Stimulated activated CD8-positive, alpha-beta memory T cell treated with anti-CD3 and anti-CD28 coated beads, Interleukin-4, amount 100 ng/mL, for 1 hour (primary cell): ENCODE measurements at regions not wholly inside any gene's neighbourhood (a gene's known extent, or its start where the extent isn't known, plus 50 kb on each side); places are given as distances from the start of the nearest gene placed in this dataset.

Experiments
- DNase-seq, 2 donors: peaks; one replicate each; pipeline ENCODE4 v3.0.0-alpha.2; 2020; ENCODE audit warnings: low read depth in 2 of 2, low spot score in 1 of 2

DNA sequence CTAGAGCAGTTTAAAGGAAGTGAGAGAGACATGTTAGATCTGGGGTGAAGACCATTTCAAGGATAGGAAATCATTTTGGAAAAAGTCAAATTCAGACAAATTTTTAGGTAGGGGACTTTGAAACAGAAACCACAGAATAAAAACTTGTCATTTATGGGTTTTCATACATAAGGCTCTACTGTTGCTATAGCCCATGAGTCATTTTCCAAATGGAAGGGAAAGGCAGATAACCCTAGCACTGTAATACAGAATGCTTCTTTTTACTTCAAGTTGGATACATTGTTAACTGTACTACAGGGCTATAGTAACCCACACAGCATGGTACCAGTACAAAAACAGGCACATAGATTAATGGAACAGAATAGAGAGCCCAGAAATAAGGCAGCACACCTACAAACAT is 455.4 kb downstream of the EBF1 start:
- no peak for DNase-seq

DNA sequence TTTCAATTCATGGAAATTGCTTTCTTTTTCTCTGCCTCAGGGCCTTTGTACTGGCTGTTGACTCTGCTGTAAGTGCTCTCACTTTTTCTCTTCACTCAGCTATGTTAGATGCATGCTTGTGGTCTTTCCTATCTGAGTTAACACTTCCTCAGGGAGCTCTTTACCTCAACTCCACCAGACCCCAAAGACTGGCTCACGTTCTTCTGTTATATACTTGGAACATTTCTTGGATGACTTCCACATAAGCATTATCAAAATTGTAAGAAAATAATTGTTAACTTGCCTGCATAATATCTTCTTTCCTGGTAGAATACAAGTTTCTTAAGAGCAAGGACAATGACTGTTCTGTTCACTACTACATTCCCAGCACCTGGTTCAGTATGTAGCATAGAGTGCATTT is 455.9 kb downstream of the EBF1 start:
- no peak for DNase-seq

DNA sequence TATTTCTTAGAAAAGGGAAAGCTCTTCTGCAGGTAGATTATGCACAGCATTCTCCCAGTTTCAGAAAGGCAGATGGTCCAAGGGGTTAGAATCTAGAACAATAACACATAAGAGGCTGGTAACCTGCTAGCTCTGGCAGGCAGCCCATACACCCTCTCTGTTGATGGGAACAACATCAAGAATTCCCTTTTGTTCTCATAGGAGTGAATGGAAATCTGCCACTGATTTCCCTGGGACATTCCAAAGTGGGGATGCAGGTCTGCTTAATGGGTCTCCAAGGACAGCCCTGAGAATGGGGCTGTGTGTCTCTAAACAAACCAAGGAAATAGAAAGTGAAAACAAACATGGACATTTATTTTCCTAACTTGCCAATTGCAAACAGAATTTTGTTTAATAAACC is 456.8 kb downstream of the EBF1 start:
- no peak for DNase-seq

DNA sequence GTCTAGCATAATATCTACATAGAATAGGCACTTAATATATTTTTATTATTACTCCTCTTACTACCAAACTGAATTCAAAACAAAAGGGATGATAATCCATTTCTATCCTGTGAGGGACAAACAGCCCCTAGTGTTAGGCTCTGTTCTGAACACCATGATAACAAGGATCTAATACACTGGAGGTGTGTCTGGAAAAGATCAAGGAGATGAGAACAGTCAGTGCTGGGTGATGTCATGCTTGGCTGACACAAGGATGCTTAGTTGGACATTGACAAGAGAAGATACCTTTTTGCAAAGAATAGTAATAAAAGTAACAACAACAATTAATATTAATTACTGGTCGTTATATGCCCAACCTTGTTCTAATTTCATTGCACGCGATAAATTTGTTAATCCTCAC is 458.7 kb downstream of the EBF1 start:
- DNase-seq = no peak

DNA sequence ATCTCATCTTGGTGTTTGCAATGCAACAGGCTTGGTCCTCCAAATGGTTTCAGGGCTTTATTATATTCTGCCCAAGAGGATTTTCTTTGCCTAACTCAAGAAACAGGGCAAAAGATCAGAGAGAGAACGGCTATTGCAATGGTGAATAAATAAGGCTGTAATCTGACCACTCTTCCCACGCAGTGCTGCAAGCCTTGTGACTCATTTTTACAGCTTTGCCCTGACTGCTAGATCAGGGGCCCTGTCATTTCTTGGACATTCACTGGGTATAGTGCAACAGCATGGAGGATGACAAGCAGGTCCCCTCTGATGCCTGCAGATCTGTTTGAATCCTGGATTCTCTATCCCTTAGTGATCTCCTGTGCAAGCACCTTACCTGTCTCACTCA is 459.1 kb downstream of the EBF1 start:
- DNase-seq = no peak

DNA sequence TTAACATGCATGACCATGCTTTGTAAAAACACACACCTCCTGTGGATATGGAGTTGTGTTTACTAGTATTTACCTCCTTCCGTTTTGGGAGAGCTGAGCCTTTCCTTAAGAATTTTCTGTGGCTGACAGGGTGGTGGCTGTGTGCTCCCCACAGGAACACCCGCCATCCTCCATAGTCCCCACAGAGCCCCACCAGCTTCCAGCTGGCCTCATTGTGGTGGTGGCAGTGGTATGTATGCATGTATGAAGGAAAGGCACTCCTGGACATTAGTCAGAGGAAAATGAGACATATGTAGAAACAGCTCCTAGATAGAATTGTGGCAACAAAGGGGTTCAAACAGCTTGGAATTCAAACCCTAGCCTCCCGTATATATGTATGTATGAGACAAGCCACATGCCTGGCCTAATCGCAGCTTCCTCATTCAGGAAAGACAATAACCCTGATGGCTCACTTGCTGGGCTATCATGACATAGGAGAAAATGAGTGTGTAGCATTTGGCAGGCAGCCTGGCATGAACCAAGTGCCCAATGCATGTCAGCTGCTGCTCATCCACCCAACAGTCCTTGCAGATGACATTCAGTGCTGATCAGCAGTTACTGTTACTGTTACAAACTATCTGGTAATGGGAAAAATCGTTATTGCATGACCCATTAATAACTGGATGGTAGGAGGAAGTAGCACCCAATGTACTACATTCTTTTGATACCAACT is 459.7 kb downstream of the EBF1 start:
- DNase-seq = no peak

DNA sequence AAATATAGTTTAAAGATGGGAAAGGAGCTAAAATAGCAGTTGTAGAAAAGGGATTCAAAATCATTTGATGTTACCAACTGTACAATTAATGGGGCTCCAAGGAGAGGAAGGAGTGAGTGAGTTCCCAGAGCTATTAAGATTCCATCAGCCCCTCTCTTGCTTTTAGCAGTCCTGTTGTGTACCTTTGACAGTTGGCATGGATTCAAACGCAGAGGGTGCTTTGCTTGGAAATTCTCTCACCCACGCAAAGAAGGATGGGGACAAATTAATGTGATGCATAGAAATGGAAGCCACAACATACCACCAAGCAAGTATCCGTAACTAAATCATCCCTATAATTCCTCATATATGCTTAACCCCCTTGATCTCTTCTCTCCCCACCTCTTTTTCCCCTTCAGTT is 461.3 kb downstream of the EBF1 start:
- no peak for DNase-seq

- DNase-seq = no peak
These were observed 462.7 kb downstream of the EBF1 start for GRCh38 chr5:158637039-158637438.

DNA sequence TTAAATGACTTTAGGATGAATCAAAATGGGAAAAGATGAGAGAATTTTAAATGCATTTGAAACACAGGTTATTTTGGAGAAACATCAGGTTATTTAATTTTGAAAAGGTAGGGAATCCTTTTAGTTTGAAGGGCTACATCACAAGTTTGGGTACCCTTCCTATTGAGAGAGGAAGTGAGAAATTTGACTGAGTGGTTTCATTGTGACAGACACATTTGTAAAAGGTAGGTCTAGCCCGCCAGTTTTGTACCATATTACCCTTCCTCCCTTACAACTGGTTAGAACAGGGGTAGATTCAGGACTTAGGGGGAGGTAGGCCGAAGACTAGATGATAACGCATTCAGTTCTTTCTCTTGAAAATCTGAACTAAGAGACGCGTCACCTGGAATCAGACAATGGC is 464.2 kb downstream of the EBF1 start:
- no peak for DNase-seq

- DNase-seq = no peak
These were observed 465.0 kb downstream of the EBF1 start for GRCh38 chr5:158634714-158635113.

- no peak for DNase-seq
These were observed 470.0 kb downstream of the EBF1 start for GRCh38 chr5:158629591-158630312.

DNA sequence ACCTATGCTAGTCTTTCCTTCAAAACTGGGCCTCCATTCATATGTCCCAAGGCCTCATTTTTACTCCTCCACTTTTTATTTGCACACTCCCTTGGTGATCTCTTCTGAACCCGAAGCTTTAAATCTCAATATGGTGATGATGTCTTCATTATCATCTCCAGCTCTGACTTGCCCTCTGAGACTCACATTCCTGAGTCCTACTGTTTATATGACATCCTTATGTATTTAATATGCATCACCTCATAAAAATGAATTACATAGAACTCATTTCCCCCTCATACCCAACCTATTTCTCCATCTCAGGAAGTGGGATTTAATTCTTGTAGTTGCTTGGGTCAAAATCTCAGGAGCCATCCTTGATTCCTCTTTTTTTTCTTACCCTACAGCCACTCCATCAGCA is 473.0 kb downstream of the EBF1 start:
- DNase-seq = no peak

DNA sequence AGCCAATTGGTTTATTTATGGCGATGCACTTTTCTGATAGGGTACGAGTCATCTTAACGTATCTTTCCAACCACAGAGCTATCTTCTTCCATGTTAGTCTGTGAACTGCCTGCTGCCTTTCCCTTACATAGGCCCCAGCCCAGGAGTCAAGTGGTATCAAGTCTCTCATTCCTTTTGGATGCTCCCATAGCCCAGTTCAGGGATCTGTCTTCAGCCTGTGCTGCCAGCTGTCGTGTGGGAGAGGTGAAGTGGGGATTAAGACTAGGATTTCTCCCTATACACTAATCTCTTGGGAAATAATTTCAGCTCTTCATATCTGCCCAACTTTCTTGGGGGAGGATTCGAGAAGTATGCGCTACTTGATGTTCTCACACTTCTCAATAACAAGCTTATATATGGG is 475.7 kb downstream of the EBF1 start:
- DNase-seq = no peak

GRCh38 chr5:158621391-158621790 is 478.3 kb downstream of the EBF1 start:
- no peak for DNase-seq

DNA sequence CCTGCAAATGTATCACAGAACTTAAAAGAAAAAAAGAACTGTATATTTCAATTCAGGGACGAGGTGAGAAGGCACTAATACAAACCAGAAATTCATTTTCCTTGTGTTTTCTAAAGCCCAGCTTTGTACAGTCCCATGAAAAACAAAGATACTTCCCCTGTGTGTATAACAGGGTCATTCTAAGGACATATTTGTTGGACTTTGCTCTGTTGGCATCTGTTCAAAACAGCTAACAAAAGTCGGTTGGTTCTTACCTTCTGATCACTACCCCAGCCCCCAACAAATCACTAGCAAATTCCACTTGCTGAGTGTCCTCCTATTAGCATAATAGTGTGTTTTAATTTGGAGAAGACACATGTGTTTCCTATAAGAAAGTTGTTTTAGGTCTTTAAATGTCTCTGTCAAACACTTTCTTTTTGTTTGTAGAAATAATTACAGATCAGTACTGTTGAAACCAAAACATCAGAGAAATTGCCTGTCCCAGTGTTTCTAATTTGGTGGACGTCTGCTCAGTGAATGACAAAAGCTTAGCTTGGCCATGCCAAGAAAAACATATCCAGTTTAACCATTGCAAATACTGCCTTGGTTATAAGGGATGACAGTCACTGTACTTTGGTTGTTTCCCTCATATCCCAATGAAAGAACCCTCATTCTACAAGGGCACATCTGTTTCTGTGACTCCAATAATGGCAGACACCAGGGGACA is 480.5 kb downstream of the EBF1 start:
- DNase-seq = no peak

GRCh38 chr5:158618256-158618655 is 481.5 kb downstream of the EBF1 start:
- DNase-seq = no peak

- DNase-seq = no peak
These were observed 483.0 kb downstream of the EBF1 start for GRCh38 chr5:158616707-158617106.

DNA sequence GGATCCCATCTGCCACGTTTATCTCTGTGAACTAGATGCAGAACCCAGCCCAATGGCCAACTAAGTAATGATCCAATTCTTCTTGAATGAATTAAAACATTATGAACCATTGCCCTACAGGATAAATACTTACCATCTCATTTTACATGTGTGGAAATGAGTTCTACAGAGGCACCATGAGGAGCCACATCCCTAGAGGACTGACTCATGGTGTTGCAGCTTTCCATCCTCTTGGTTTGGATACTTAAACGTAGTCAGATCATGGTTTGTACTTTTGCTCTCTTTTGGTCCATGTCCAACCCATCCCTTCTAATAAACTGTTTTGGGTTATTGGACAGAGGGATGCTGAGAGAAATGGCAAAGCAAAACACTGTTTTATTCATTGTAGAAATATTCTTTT is 484.8 kb downstream of the EBF1 start:
- no peak for DNase-seq

- DNase-seq = no peak
These were observed 488.1 kb downstream of the EBF1 start for GRCh38 chr5:158611581-158611980.

GRCh38 chr5:158610051-158610415 is 489.7 kb downstream of the EBF1 start:
- no peak for DNase-seq

- no peak for DNase-seq
These were observed 490.2 kb downstream of the EBF1 start for GRCh38 chr5:158609333-158610050.

GRCh38 chr5:158607088-158607487 is 492.6 kb downstream of the EBF1 start:
- DNase-seq = no peak
